H1 (cell line): ENCODE measurements at regions not wholly inside any gene's neighbourhood (a gene's known extent, or its start where the extent isn't known, plus 50 kb on each side); places are given as distances from the start of the nearest gene placed in this dataset.

ENCODE experiments used
- CBX5 ChIP-seq: fragments of 300-800, 300-1000 bp; sonication (generic); IDR thresholded peaks from 2 replicates; pipeline ENCODE4 v1.7.1; 2016; ENCODE audit warnings: antibody characterized with exemption, low read length, low read depth
- GABPA ChIP-seq: IDR thresholded peaks from 2 replicates; pipeline ENCODE4 v1.6.1; 2011; ENCODE audit warnings: mild to moderate bottlenecking, low read length, moderate library complexity, borderline replicate concordance; ENCODE audit not compliant: insufficient read depth
- JUN ChIP-seq: IDR thresholded peaks from 2 replicates; pipeline ENCODE4 v1.6.1; 2011; ENCODE audit warnings: low read depth, mild to moderate bottlenecking, improper control_type of control experiment, low read length
- JUND ChIP-seq: IDR thresholded peaks from 2 replicates; pipeline ENCODE4 v1.6.1; 2011; ENCODE audit warnings: mild to moderate bottlenecking, improper control_type of control experiment, low read length
- KDM4A ChIP-seq: IDR thresholded peaks from one replicate; pipeline ENCODE4 v1.7.1; 2012; ENCODE audit warnings: low read depth, mild to moderate bottlenecking, moderate library complexity, low read length, inconsistent platforms; ENCODE audit not compliant: severe bottlenecking
- RAD21 ChIP-seq, 2 experiments: IDR thresholded peaks in 1 of 2; conservative IDR thresholded peaks in 1 of 2; 2 replicates each; pipeline ENCODE4 v1.6.1; 2011; ENCODE audit warnings: low read depth in 2 of 2, low read length in 2 of 2, improper control_type of control experiment in 1 of 2, inconsistent platforms in 1 of 2, mild to moderate bottlenecking in 1 of 2, moderate library complexity in 1 of 2
- SAP30 ChIP-seq: fragments of 300-600 bp; sonication (generic); IDR thresholded peaks from 2 replicates; pipeline ENCODE4 v1.7.1; 2012; ENCODE audit warnings: low read length, moderate library complexity, mild to moderate bottlenecking, inconsistent platforms; ENCODE audit not compliant: insufficient read depth, insufficient replicate concordance
- SIRT6 ChIP-seq: IDR thresholded peaks from one replicate; pipeline ENCODE4 v1.7.1; 2012; ENCODE audit warnings: low read length, inconsistent platforms
- TAF7 ChIP-seq: optimal IDR thresholded peaks from 2 replicates; pipeline ENCODE3; 2011; ENCODE audit warnings: low read depth, mild to moderate bottlenecking, inconsistent platforms, low read length, moderate library complexity, borderline replicate concordance
- TBP ChIP-seq: IDR thresholded peaks from 2 replicates; pipeline ENCODE4 v1.6.1; 2011; ENCODE audit warnings: low read depth, low read length, improper control_type of control experiment
- TF ChIP-seq, protein P1 (sequence below): fragments of 300-600 bp; sonication (generic); IDR thresholded peaks from 2 replicates; pipeline ENCODE4 v1.7.1; 2012; ENCODE audit warnings: low read length, moderate library complexity, mild to moderate bottlenecking, inconsistent platforms; ENCODE audit not compliant: insufficient replicate concordance

- TF ChIP-seq, protein P1, sequence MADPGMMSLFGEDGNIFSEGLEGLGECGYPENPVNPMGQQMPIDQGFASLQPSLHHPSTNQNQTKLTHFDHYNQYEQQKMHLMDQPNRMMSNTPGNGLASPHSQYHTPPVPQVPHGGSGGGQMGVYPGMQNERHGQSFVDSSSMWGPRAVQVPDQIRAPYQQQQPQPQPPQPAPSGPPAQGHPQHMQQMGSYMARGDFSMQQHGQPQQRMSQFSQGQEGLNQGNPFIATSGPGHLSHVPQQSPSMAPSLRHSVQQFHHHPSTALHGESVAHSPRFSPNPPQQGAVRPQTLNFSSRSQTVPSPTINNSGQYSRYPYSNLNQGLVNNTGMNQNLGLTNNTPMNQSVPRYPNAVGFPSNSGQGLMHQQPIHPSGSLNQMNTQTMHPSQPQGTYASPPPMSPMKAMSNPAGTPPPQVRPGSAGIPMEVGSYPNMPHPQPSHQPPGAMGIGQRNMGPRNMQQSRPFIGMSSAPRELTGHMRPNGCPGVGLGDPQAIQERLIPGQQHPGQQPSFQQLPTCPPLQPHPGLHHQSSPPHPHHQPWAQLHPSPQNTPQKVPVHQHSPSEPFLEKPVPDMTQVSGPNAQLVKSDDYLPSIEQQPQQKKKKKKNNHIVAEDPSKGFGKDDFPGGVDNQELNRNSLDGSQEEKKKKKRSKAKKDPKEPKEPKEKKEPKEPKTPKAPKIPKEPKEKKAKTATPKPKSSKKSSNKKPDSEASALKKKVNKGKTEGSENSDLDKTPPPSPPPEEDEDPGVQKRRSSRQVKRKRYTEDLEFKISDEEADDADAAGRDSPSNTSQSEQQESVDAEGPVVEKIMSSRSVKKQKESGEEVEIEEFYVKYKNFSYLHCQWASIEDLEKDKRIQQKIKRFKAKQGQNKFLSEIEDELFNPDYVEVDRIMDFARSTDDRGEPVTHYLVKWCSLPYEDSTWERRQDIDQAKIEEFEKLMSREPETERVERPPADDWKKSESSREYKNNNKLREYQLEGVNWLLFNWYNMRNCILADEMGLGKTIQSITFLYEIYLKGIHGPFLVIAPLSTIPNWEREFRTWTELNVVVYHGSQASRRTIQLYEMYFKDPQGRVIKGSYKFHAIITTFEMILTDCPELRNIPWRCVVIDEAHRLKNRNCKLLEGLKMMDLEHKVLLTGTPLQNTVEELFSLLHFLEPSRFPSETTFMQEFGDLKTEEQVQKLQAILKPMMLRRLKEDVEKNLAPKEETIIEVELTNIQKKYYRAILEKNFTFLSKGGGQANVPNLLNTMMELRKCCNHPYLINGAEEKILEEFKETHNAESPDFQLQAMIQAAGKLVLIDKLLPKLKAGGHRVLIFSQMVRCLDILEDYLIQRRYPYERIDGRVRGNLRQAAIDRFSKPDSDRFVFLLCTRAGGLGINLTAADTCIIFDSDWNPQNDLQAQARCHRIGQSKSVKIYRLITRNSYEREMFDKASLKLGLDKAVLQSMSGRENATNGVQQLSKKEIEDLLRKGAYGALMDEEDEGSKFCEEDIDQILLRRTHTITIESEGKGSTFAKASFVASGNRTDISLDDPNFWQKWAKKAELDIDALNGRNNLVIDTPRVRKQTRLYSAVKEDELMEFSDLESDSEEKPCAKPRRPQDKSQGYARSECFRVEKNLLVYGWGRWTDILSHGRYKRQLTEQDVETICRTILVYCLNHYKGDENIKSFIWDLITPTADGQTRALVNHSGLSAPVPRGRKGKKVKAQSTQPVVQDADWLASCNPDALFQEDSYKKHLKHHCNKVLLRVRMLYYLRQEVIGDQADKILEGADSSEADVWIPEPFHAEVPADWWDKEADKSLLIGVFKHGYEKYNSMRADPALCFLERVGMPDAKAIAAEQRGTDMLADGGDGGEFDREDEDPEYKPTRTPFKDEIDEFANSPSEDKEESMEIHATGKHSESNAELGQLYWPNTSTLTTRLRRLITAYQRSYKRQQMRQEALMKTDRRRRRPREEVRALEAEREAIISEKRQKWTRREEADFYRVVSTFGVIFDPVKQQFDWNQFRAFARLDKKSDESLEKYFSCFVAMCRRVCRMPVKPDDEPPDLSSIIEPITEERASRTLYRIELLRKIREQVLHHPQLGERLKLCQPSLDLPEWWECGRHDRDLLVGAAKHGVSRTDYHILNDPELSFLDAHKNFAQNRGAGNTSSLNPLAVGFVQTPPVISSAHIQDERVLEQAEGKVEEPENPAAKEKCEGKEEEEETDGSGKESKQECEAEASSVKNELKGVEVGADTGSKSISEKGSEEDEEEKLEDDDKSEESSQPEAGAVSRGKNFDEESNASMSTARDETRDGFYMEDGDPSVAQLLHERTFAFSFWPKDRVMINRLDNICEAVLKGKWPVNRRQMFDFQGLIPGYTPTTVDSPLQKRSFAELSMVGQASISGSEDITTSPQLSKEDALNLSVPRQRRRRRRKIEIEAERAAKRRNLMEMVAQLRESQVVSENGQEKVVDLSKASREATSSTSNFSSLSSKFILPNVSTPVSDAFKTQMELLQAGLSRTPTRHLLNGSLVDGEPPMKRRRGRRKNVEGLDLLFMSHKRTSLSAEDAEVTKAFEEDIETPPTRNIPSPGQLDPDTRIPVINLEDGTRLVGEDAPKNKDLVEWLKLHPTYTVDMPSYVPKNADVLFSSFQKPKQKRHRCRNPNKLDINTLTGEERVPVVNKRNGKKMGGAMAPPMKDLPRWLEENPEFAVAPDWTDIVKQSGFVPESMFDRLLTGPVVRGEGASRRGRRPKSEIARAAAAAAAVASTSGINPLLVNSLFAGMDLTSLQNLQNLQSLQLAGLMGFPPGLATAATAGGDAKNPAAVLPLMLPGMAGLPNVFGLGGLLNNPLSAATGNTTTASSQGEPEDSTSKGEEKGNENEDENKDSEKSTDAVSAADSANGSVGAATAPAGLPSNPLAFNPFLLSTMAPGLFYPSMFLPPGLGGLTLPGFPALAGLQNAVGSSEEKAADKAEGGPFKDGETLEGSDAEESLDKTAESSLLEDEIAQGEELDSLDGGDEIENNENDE: no peak
- TF ChIP-seq JUN: no peak
- TF ChIP-seq TBP: no peak
- TF ChIP-seq CBX5: no peak
- no peak for TF ChIP-seq GABPA
- no peak for TF ChIP-seq SIRT6
- TF ChIP-seq TAF7: no peak
- no peak for TF ChIP-seq JUND
- no peak for TF ChIP-seq SAP30
- TF ChIP-seq RAD21 (IDR thresholded peaks at IDR 0.05 in 1 of 2, conservative IDR thresholded peaks at IDR 0.05 in 1 of 2; ENCODE audit: low read depth in 2 of 2, low read length in 2 of 2): no peak
- TF ChIP-seq KDM4A: no peak
Observed at GRCh38 chr20:22985239-22985778, 49.8 kb upstream of the SSTR4 start (continued).
